Spleen (tissue), 11 donors: ENCODE measurements at regions not wholly inside any gene's neighbourhood (a gene's known extent, or its start where the extent isn't known, plus 50 kb on each side); places are given as distances from the start of the nearest gene placed in this dataset.

ENCODE experiments used
- DNase-seq: peaks from one replicate; pipeline ENCODE4 v3.0.0-alpha.2; 2020
- H3K27ac ChIP-seq, 8 donors: fragments of 200-600 bp; sonication (generic) in 7 of 8; 1 replicate in 4 of 8; 2 replicates in 4 of 8; pipeline versions ENCODE4 v1.5.0 to v1.8.0; 2016 to 2021; ENCODE audit warnings: inconsistent platforms in 4 of 8, mild to moderate bottlenecking in 4 of 8, moderate library complexity in 1 of 8
- H3K27me3 ChIP-seq, 7 donors: fragments of 200-600 bp; sonication (generic) in 6 of 7; replicated peaks in 1 of 7; 1 replicate in 4 of 7; 2 replicates in 3 of 7; pipeline versions ENCODE4 v1.5.0 to v1.8.0; 2016 to 2021; ENCODE audit warnings: inconsistent platforms in 3 of 7, mild to moderate bottlenecking in 1 of 7
- H3K36me3 ChIP-seq, 6 donors: fragments of 200-600 bp; sonication (generic) in 5 of 6; 1 replicate in 4 of 6; 2 replicates in 2 of 6; pipeline versions ENCODE4 v1.5.0 to v1.8.0; 2016 to 2021; ENCODE audit warnings: inconsistent platforms in 2 of 6
- H3K4me1 ChIP-seq, 6 donors: fragments of 200-600 bp; sonication (generic) in 5 of 6; 1 replicate in 3 of 6; 2 replicates in 3 of 6; pipeline versions ENCODE4 v1.5.0 to v1.8.0; 2016 to 2021; ENCODE audit warnings: inconsistent platforms in 3 of 6
- H3K4me3 ChIP-seq, 8 donors: fragments of 200-600 bp; sonication (generic) in 7 of 8; 1 replicate in 4 of 8; 2 replicates in 4 of 8; pipeline versions ENCODE4 v1.5.0 to v1.8.0; 2016 to 2021; ENCODE audit warnings: inconsistent platforms in 4 of 8, mild to moderate bottlenecking in 4 of 8, moderate library complexity in 2 of 8
- H3K9me3 ChIP-seq, 8 donors: fragments of 200-600 bp; sonication (generic) in 7 of 8; 1 replicate in 4 of 8; 2 replicates in 4 of 8; pipeline versions ENCODE4 v1.5.0 to v1.8.0; 2016 to 2021; ENCODE audit warnings: inconsistent platforms in 4 of 8
- POLR2A ChIP-seq, 3 donors: fragments of 450-650 bp; IDR thresholded peaks; one replicate each; pipeline ENCODE4 v1.5.1; 2017; ENCODE audit warnings: antibody characterized with exemption in 3 of 3, mild to moderate bottlenecking in 1 of 3
- POLR2AphosphoS5 ChIP-seq, 3 donors: sonication (generic); formaldehyde crosslinking; IDR thresholded peaks; one replicate each; pipeline ENCODE4 v1.5.1; 2017; ENCODE audit warnings: antibody characterized with exemption in 3 of 3
- WGBS, 5 donors: extraction: QIAGEN DNeasy Blood & Tissue Kit in 3 of 5; methylation state at CpG; one replicate each; pipeline versions ENCODE4 v1.1.5 to v1.1.7; 2013 to 2018; 5-methylcytosine and 5-hydroxymethylcytosine counted together
- intact Hi-C: fragments of 100-400 bp; cut with DNase I; formaldehyde crosslinking; loops from one replicate; pipeline ENCODE4 v1.15.0; 2023; ENCODE audit warnings: low total_unique reads
- TF ChIP-seq, protein P1 (sequence below), 11 experiments: fragments of 200-600 bp in 7 of 11; fragments of 450-650 bp in 4 of 11; sonication (generic) in 4 of 11; IDR thresholded peaks in 8 of 11; conservative IDR thresholded peaks in 3 of 11; 1 replicate in 7 of 11; 2 replicates in 4 of 11; pipeline versions ENCODE4 v1.4.0 to v1.8.0; 2016 to 2021; ENCODE audit warnings: antibody characterized with exemption in 11 of 11, inconsistent platforms in 4 of 11, mild to moderate bottlenecking in 1 of 11
- donor health status: healthy with polysubstance abuse.
- donor health status: DM: no; HTN: no; CAD: no; lungs with moderate emphysema.
- donor health status: DM: no; HTN: no; CAD: no.
- donor health status: Bipolar disorder and iron deficiency.
- donor health status: healthy.
- donor health status: DM: no; HTN: no; CAD: no.
- donor health status: DM: yes; HTN: yes; CAD: no.

DNA sequence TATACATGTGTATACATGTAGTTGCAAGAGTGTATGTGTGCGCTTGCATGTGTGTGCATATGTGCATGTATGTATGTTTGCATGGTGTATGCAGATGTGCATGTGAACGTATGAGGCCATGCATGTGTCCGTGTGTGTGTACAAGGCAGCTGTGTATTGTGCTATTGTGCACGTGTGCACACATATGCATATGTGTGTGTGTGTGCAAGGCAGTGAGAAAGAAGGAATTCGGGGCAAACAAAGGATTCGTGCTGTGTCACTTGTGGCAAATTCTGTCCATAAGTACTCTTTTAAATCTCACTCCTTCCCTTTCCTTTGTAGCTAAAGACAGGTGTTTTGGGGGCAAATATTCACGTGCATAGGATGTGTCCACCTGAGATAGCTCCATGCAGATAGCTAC lies 227.1 kb downstream of the VRK1 start:
- Histone ChIP-seq H3K4me3 (no peak overlapping the region), H3K27me3 (peaks cover 0 to 51% (median 0%) of the 10 kb centered on the region in 7 donors), H3K36me3 (no peaks in the 10 kb centered on the region), H3K9me3 (no peaks in the 10 kb centered on the region), H3K27ac (no peak overlapping the region), H3K4me1 (peaks cover 0 to 12% (median 0%) of the 10 kb centered on the region in 6 donors)
- DNase-seq, result no peak
- intact Hi-C loops, result no loop called here
- 79 to 91% (median 86%) methylated on average over 7 of the region's 7 CpGs for WGBS, 5 donors
- TF ChIP-seq, protein P1, sequence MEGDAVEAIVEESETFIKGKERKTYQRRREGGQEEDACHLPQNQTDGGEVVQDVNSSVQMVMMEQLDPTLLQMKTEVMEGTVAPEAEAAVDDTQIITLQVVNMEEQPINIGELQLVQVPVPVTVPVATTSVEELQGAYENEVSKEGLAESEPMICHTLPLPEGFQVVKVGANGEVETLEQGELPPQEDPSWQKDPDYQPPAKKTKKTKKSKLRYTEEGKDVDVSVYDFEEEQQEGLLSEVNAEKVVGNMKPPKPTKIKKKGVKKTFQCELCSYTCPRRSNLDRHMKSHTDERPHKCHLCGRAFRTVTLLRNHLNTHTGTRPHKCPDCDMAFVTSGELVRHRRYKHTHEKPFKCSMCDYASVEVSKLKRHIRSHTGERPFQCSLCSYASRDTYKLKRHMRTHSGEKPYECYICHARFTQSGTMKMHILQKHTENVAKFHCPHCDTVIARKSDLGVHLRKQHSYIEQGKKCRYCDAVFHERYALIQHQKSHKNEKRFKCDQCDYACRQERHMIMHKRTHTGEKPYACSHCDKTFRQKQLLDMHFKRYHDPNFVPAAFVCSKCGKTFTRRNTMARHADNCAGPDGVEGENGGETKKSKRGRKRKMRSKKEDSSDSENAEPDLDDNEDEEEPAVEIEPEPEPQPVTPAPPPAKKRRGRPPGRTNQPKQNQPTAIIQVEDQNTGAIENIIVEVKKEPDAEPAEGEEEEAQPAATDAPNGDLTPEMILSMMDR (IDR thresholded peaks at IDR 0.05 in 8 of 11, conservative IDR thresholded peaks at IDR 0.05 in 3 of 11), result no peak
- no peak for TF ChIP-seq POLR2AphosphoS5 (IDR thresholded peaks at IDR 0.05)
- no peak for TF ChIP-seq POLR2A (IDR thresholded peaks at IDR 0.05)

DNA sequence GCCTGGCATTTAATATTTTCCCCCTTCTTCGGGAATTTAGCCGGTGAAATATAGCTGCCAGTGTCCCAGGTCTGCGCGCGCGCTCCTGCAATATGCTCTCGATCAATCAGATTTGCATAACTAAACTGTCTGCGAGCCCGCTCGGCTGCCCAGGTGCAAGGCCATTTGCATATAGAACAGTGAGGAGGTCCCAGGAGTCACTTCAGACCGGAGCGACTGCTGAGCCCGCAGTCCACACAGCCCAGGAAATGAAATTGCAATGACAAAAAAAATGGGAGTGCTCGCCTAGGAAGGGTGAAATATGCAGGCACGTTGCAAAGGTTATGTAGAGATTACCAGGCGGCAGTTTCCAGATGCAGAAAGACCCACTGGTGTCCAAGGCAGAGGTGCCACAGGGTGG lies 228.5 kb downstream of the VRK1 start:
- peaks cover 0 to 52% (median 0%) of the 10 kb centered on the region in 7 donors for H3K27me3 ChIP-seq
- H3K4me1 ChIP-seq, result peaks cover 0 to 11% (median 0%) of the 10 kb centered on the region in 6 donors
- no peaks in the 10 kb centered on the region for H3K9me3 ChIP-seq
- DNase-seq, result no peak
- intact Hi-C loops, result no loop called here
- H3K36me3 ChIP-seq, result no peaks in the 10 kb centered on the region
- TF ChIP-seq, protein P1 (IDR thresholded peaks at IDR 0.05 in 8 of 11, conservative IDR thresholded peaks at IDR 0.05 in 3 of 11), result no peak
- TF ChIP-seq POLR2AphosphoS5 (IDR thresholded peaks at IDR 0.05) (no peak), POLR2A (IDR thresholded peaks at IDR 0.05) (no peak)
- H3K4me3 ChIP-seq, result no peak overlapping the region
- no peak overlapping the region for H3K27ac ChIP-seq
- WGBS, 5 donors, result 41 to 56% (median 43%) methylated on average over 16 of the region's 16 CpGs

DNA sequence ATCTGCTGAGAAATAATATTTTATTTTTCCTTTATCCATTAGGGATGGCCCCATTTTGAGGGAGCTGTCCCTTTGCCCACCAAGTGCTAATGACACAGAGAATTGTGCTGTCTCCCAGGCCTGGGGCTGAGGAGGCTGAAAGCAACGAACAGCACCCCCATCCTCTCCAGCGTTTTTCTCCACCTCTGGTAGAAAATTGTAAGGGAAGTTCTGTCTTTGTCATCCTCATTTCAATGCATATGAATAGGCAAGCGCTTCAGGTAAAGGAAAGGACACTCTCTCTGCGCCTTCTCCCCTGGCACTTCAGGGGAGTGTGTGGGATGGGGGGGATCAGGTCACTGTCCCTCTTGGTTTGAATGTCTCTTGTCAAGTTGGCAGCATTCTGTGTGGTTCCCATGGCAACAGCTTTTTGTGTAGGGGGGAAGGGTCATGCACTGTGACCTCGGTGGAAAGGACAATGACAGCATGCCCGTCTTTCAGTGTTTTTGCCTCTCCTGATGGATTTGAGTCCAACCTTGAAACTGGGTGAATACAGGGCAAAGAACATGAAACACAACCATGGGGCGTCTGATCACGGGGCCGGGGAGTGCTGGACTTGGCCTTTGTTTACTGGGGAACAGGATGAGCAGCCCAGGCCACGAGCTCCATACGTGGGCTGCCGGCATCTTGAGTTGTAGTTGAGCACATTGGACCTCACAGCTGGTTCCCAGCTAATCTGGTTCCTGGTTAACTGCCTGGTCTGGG lies 230.2 kb downstream of the VRK1 start:
- intact Hi-C loops, result no loop called here

DNA sequence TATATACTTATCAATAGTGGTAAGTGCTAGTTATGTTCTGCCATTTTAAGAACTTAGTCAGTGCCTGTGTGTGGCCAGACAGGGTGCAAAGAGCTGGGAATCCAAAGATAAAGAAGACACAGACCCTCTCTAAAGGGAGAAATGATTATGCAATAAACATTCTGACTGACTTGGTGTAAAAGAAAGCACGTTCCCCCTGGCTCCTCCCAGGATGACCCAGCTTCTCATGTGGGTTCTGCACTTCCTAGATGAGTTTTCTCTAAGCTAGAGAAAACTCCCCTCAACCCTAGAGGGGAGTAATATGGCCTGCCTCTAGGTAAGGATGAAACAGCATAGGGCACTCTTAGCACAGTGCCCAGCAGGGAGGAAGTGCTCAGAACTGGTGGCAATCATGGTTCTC lies 231.2 kb downstream of the VRK1 start:
- H3K36me3 ChIP-seq, result no peaks in the 10 kb centered on the region
- intact Hi-C loops, result no loop called here
- H3K4me1 ChIP-seq, result peaks cover 0 to 7% (median 5%) of the 10 kb centered on the region in 6 donors
- DNase-seq, result no peak
- peaks cover 0 to 7% (median 0%) of the 10 kb centered on the region in 8 donors for H3K9me3 ChIP-seq
- WGBS, 5 donors, result 5 to 7% (median 6%) methylated on average over 1 of the region's 1 CpG
- TF ChIP-seq POLR2A (IDR thresholded peaks at IDR 0.05), result no peak
- TF ChIP-seq, protein P1 (IDR thresholded peaks at IDR 0.05 in 8 of 11, conservative IDR thresholded peaks at IDR 0.05 in 3 of 11), result no peak
- peaks cover 0 to 67% (median 15%) of the 10 kb centered on the region in 7 donors for H3K27me3 ChIP-seq
- no peak overlapping the region for H3K4me3 ChIP-seq
- no peak overlapping the region for H3K27ac ChIP-seq

More for the DNA sequence above, 230.2 kb downstream of the VRK1 start:
- H3K27ac ChIP-seq, result no peak overlapping the region
- H3K27me3 ChIP-seq, result peaks cover 0 to 67% (median 7%) of the 10 kb centered on the region in 7 donors
- H3K9me3 ChIP-seq, result peaks cover 0 to 7% (median 0%) of the 10 kb centered on the region in 8 donors
- TF ChIP-seq POLR2A (IDR thresholded peaks at IDR 0.05) (no peak), POLR2AphosphoS5 (IDR thresholded peaks at IDR 0.05) (no peak)
- TF ChIP-seq, protein P1 (IDR thresholded peaks at IDR 0.05 in 8 of 11, conservative IDR thresholded peaks at IDR 0.05 in 3 of 11), result no peak
- no peaks in the 10 kb centered on the region for H3K4me1 ChIP-seq
- H3K4me3 ChIP-seq, result no peak overlapping the region
- WGBS, 5 donors, result 62 to 73% (median 68%) methylated on average over 12 of the region's 12 CpGs
- no peaks in the 10 kb centered on the region for H3K36me3 ChIP-seq
- DNase-seq, result no peak
